ENCODE measurements at regions not wholly inside any gene's neighbourhood (a gene's known extent, or its start where the extent isn't known, plus 50 kb on each side); places are given as distances from the start of the nearest gene placed in this dataset.

DNA sequence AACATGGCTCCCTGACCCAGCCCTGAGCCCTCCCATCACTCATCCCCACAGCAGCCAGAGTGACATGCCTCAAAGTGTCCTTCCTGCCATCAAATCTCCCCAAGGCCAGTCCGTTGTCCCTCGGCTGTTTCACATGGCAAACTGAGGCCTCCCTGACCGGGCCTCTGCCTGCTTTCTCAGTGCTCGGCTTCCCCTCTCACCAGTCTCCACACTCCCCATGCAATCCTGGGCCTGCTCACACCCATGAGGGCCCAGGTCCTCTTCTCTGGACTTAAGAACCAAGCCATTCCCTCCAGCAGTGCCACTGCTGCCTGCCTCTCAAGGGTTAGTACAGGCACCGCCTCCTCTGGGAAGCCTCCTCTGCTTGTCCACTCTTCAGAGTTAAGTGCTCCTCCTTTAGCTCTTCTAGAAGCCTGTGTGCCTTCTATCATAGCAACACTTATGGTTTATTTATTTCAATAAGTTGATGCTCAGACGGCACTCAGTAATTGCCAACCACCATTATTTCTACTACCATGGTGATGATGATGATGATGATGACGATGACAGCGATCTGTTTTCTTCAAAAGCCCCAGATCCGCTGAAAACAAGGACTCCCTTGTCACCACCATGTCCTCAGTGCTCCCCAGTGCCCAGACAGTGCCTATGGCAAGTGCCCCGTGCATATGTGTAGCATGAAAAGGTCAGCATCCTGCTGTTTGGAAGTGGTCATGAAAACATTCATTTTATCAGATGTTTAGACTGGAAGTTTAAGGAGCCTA is 449.0 kb downstream of the CDH26 start:
- intact Hi-C loops (cut with DNase I): no loop called here
- H3K27ac ChIP-seq: no peak overlapping the region
- H3K4me1 ChIP-seq: no peaks in the 10 kb centered on the region
- ATAC-seq (no peak), DNase-seq (no peak)
- no peaks in the 10 kb centered on the region for H3K9me3 ChIP-seq
- 80% methylated on average over 10 of the region's 10 CpGs for WGBS, 2 donors
- H3K27me3 ChIP-seq: peaks cover 0 to 4% (median 0%) of the 10 kb centered on the region in 7 donors
- H3K4me3 ChIP-seq: no peak overlapping the region
- TF ChIP-seq, protein P1, sequence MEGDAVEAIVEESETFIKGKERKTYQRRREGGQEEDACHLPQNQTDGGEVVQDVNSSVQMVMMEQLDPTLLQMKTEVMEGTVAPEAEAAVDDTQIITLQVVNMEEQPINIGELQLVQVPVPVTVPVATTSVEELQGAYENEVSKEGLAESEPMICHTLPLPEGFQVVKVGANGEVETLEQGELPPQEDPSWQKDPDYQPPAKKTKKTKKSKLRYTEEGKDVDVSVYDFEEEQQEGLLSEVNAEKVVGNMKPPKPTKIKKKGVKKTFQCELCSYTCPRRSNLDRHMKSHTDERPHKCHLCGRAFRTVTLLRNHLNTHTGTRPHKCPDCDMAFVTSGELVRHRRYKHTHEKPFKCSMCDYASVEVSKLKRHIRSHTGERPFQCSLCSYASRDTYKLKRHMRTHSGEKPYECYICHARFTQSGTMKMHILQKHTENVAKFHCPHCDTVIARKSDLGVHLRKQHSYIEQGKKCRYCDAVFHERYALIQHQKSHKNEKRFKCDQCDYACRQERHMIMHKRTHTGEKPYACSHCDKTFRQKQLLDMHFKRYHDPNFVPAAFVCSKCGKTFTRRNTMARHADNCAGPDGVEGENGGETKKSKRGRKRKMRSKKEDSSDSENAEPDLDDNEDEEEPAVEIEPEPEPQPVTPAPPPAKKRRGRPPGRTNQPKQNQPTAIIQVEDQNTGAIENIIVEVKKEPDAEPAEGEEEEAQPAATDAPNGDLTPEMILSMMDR (IDR thresholded peaks at IDR 0.05): no peak
- no peaks in the 10 kb centered on the region for H3K36me3 ChIP-seq

DNA sequence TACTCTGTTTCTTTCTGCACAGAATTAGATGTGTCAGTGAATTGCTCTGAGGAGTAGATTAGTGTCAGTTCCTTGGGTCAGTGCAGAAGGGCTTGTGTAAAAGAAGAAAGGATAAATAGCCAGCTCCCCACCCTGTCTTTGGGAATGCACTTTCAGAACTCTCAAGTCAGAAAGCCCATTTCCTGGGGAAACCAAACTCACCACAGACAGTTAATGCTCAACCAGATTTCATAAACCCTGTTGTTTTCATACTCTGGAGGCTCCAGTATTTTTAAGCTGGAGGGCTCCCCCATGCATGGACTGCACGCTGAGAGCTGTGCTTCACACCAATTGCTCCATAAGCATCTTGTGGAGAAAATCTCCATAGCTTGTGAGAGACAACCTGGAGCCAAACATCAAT is 449.7 kb downstream of the CDH26 start:
- Histone ChIP-seq H3K4me3 (no peak overlapping the region), H3K27me3 (peaks cover 0 to 4% (median 0%) of the 10 kb centered on the region in 7 donors), H3K36me3 (no peaks in the 10 kb centered on the region), H3K9me3 (no peaks in the 10 kb centered on the region), H3K4me1 (no peaks in the 10 kb centered on the region), H3K27ac (no peak overlapping the region)
- intact Hi-C loops (cut with DNase I): no loop called here
- DNase-seq (no peak), ATAC-seq (no peak)
- 57 to 69% methylated on average over 1 of the region's 1 CpG for WGBS, 2 donors
- TF ChIP-seq, protein P1 (IDR thresholded peaks at IDR 0.05): no peak

DNA sequence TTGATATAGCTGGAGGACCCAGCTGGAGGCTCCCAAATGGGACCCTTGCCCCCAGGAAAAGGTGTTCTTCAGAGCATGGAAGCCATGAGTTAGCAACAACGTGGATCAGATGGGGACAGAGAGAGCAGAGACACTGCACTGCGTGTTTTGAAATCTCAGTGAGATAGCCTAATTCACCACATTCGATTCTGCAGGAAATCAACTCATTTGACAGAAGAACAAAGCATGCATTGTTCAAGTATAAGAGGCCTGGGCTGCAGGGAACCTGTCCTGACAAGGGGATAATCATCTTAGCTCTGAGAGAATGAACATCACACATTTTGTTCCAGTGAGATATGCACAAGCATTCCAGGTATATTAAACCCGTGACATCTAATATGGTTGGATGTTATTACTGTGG is 450.2 kb downstream of the CDH26 start:
- intact Hi-C loops (cut with DNase I): no loop called here
- H3K4me1 ChIP-seq: no peaks in the 10 kb centered on the region
- TF ChIP-seq, protein P1 (IDR thresholded peaks at IDR 0.05): no peak
- DNase-seq: no peak
- ATAC-seq: no peak
- 60% methylated on average over 4 of the region's 4 CpGs for WGBS, 2 donors
- no peaks in the 10 kb centered on the region for H3K36me3 ChIP-seq
- H3K27me3 ChIP-seq: peaks cover 0 to 4% (median 0%) of the 10 kb centered on the region in 7 donors
- no peaks in the 10 kb centered on the region for H3K9me3 ChIP-seq
- H3K27ac ChIP-seq: no peak overlapping the region
- H3K4me3 ChIP-seq: no peak overlapping the region

DNA sequence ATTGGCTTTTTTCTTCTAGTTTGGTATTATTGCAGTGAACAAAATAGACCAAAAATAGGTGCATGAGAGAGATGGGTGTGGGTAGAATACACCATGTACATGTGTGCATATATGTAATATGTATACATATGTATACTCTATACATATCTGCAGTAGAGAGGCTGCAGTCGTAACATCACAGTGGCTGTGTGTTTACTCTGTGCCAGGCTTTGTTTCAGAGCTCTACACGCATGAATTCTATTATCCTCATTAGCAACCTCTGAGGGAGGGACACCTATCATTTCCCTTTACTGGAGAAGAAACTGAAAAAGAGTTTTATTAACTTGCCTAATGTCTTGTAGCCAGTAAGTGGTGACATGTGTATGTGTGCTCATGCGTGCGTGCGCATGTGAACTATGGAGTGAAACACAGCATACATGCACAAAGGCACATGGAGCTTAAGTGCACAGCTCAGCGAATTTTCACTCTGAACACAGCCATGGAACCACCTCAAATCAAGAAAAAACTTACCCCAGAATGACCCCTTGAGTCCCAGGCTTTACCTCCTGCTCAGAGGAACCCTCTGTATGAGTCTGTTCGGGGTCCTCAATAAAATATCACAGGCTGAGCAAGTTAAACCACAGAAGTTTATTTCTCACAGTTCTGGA is 452.5 kb downstream of the CDH26 start:
- no peaks in the 10 kb centered on the region for H3K9me3 ChIP-seq
- ATAC-seq: no peak
- WGBS, 2 donors: 81 to 83% methylated on average over 7 of the region's 7 CpGs

More for the DNA sequence above, 452.5 kb downstream of the CDH26 start:
- Histone ChIP-seq H3K27ac (no peak overlapping the region), H3K27me3 (peaks cover 0 to 6% (median 0%) of the 10 kb centered on the region in 7 donors), H3K4me1 (no peaks in the 10 kb centered on the region), H3K4me3 (no peak overlapping the region), H3K36me3 (no peaks in the 10 kb centered on the region)
- intact Hi-C loops (cut with DNase I): no loop called here
- DNase-seq: no peak
- TF ChIP-seq, protein P1 (IDR thresholded peaks at IDR 0.05): no peak

Measured in heart right ventricle (tissue), 16 donors.